GM12878 (cell line): ENCODE measurements at regions not wholly inside any gene's neighbourhood (a gene's known extent, or its start where the extent isn't known, plus 50 kb on each side); places are given as distances from the start of the nearest gene placed in this dataset.

Experiments
- ATAC-seq: fragments of 200-7000 bp; cut with Tn5 transposase; 3 replicates; pipeline ENCODE4 v1.9.1; 2020; ENCODE audit warnings: mild to moderate bottlenecking, moderate library complexity
- BruUV-seq: library from RNA; stranded (reverse); fragments of 400-500 nt; replicated peaks from 2 replicates; lab custom pipeline; 2021; lab: Mats Ljungman, UMichigan
- CTCF ChIA-PET: fragments of 300-600 bp; sonication (Branson Sonifier 250); formaldehyde crosslinking; extraction: SDS; loops from one replicate; lab custom pipeline; 2021; ENCODE audit warnings: inconsistent platforms; lab: Yijun Ruan, JAX
- POLR2A ChIA-PET: fragments of 350-600 bp; formaldehyde crosslinking; extraction: SDS; loops from one replicate; lab custom pipeline; 2021; ENCODE audit warnings: inconsistent platforms; lab: Charles Lee
- RAD21 ChIA-PET: fragments of 300-600 bp; sonication (Branson Sonifier 250); formaldehyde crosslinking; loops from one replicate; lab custom pipeline; 2023; ENCODE audit warnings: antibody characterized with exemption; ENCODE audit not compliant: unreplicated experiment; lab: Charles Lee
- SMC1A ChIA-PET: fragments of 300-600 bp; sonication (Branson Sonifier 250); formaldehyde crosslinking; loops from one replicate; lab custom pipeline; 2023; ENCODE audit not compliant: unreplicated experiment, uncharacterized antibody; lab: Charles Lee
- DNase-seq: peaks from one replicate; pipeline ENCODE4 v3.0.0-alpha.2; 2011; ENCODE audit warnings: low read depth, low spot score
- FAIRE-seq: peaks from 3 replicates; lab custom pipeline; 2011; peaks lifted over from hg19 to GRCh38; lab: Jason Lieb, UNC
- H2AFZ ChIP-seq: 2 replicates; pipeline ENCODE4 v1.6.0; 2011; ENCODE audit warnings: low read depth, low read length, control low read depth; ENCODE audit not compliant: control insufficient read depth
- H3K27ac ChIP-seq: 2 replicates; pipeline ENCODE4 v1.5.1; 2011; ENCODE audit warnings: control low read depth; ENCODE audit not compliant: control insufficient read depth, insufficient read depth
- H3K27me3 ChIP-seq, 2 experiments: replicated peaks in 1 of 2; 2 replicates each; pipeline versions ENCODE4 v1.6.0 to v1.6.1; 2011; ENCODE audit warnings: low read length in 1 of 2; ENCODE audit not compliant: control insufficient read depth in 2 of 2, insufficient read depth in 2 of 2
- H3K36me3 ChIP-seq, 2 experiments: 2 replicates each; pipeline ENCODE4 v1.5.1; 2011; ENCODE audit warnings: low read length in 1 of 2; ENCODE audit not compliant: control insufficient read depth in 2 of 2, insufficient read depth in 2 of 2
- H3K4me1 ChIP-seq: 2 replicates; pipeline ENCODE4 v1.6.1; 2011; ENCODE audit warnings: mild to moderate bottlenecking, low read length, moderate library complexity, mixed read lengths; ENCODE audit not compliant: control insufficient read depth, insufficient read depth
- H3K4me2 ChIP-seq: 2 replicates; pipeline ENCODE4 v1.6.0; 2011; ENCODE audit warnings: control low read depth; ENCODE audit not compliant: control insufficient read depth, insufficient read depth
- H3K4me3 ChIP-seq: fragments of 200-600 bp; sonication (generic); 2 replicates; pipeline ENCODE4 v1.5.1; 2016
- H3K79me2 ChIP-seq: 2 replicates; pipeline ENCODE4 v1.6.0; 2011; ENCODE audit warnings: low read length; ENCODE audit not compliant: control insufficient read depth, insufficient read depth
- H3K9ac ChIP-seq: 2 replicates; pipeline ENCODE4 v1.8.0; 2011; ENCODE audit warnings: low read length, control low read depth, mixed read lengths; ENCODE audit not compliant: control insufficient read depth, insufficient read depth
- H3K9me3 ChIP-seq: replicated peaks from 3 replicates; pipeline ENCODE4 v1.5.1; 2011; ENCODE audit warnings: mild to moderate bottlenecking, low read length; ENCODE audit not compliant: control insufficient read depth, insufficient read depth
- H4K20me1 ChIP-seq: 2 replicates; pipeline ENCODE4 v1.6.0; 2011; ENCODE audit not compliant: control insufficient read depth, insufficient read depth
- BCL3 ChIP-seq: IDR thresholded peaks from 2 replicates; pipeline ENCODE4 v1.6.1; 2011; ENCODE audit warnings: borderline replicate concordance, low read depth, mild to moderate bottlenecking, moderate library complexity, low read length; ENCODE audit not compliant: insufficient read depth, poor library complexity, severe bottlenecking
- CBX5 ChIP-seq: sonication (generic); IDR thresholded peaks from 2 replicates; pipeline ENCODE4 v1.6.1; 2016; ENCODE audit warnings: low read depth, moderate library complexity, mild to moderate bottlenecking, inconsistent platforms
- E2F4 ChIP-seq: IDR thresholded peaks from 2 replicates; pipeline ENCODE4 v1.6.1; 2012; ENCODE audit warnings: low read depth, low read length, improper control_type of control experiment
- HDGF ChIP-seq: fragments of 450-650 bp; IDR thresholded peaks from 2 replicates; pipeline ENCODE4 v1.6.1; 2016; ENCODE audit warnings: antibody characterized with exemption
- NFIC ChIP-seq: IDR thresholded peaks from 2 replicates; pipeline ENCODE4 v1.6.1; 2012; ENCODE audit warnings: low read depth, mild to moderate bottlenecking, inconsistent platforms, low read length, moderate library complexity
- NKRF ChIP-seq: fragments of 450-650 bp; conservative IDR thresholded peaks from 2 replicates; pipeline ENCODE4 v1.6.1; 2017; ENCODE audit warnings: mild to moderate bottlenecking, moderate library complexity
- NR2C1 ChIP-seq: fragments of 450-650 bp; IDR thresholded peaks from 2 replicates; pipeline ENCODE4 v1.6.1; 2017; ENCODE audit warnings: antibody characterized with exemption, mild to moderate bottlenecking, moderate library complexity
- PAX5 ChIP-seq: IDR thresholded peaks from 2 replicates; pipeline ENCODE4 v1.6.1; 2011; ENCODE audit warnings: low read depth, low read length, borderline replicate concordance
- PBX3 ChIP-seq: IDR thresholded peaks from 2 replicates; pipeline ENCODE4 v1.6.1; 2011; ENCODE audit warnings: mild to moderate bottlenecking, low read depth, low read length, moderate library complexity; ENCODE audit not compliant: insufficient replicate concordance
- SMC3 ChIP-seq: IDR thresholded peaks from 2 replicates; pipeline ENCODE4 v1.6.1; 2011; ENCODE audit warnings: low read length, improper control_type of control experiment, borderline replicate concordance
- USF1 ChIP-seq: IDR thresholded peaks from 2 replicates; pipeline ENCODE4 v1.6.1; 2011; ENCODE audit warnings: borderline replicate concordance, low read depth, mild to moderate bottlenecking, moderate library complexity, mixed read lengths, low read length; ENCODE audit not compliant: insufficient read depth; ENCODE audit errors: extremely low read length
- YY1 ChIP-seq: IDR thresholded peaks from 2 replicates; pipeline ENCODE4 v1.6.1; 2011; ENCODE audit warnings: low read depth, mild to moderate bottlenecking, low read length
- ZNF687 ChIP-seq: fragments of 450-650 bp; IDR thresholded peaks from 2 replicates; pipeline ENCODE4 v1.6.1; 2017; ENCODE audit warnings: mild to moderate bottlenecking, moderate library complexity
- ZSCAN29 ChIP-seq: fragments of 450-650 bp; IDR thresholded peaks from 2 replicates; pipeline ENCODE4 v1.6.1; 2017; ENCODE audit warnings: mild to moderate bottlenecking, moderate library complexity
- WGBS: methylation state at CpG from one replicate; pipeline ENCODE4 v1.1.6; 2016; ENCODE audit warnings: low lambda C conversion rate; ENCODE audit not compliant: insufficient replicate concordance, insufficient coverage; ENCODE audit errors: missing lambda C conversion rate; 5-methylcytosine and 5-hydroxymethylcytosine counted together
- in situ Hi-C: fragments of 300-500 bp; cut with MboI; formaldehyde crosslinking; loops from 9 replicates; pipeline ENCODE4 v1.14.3; 2018; ENCODE audit warnings: mixed read lengths
- intact Hi-C: fragments of 100-400 bp; cut with micrococcal nuclease; formaldehyde crosslinking; loops from one replicate; pipeline ENCODE4 v1.14.2; 2022; ENCODE audit not compliant: unreplicated experiment

GRCh38 chr4:4921077-4921476 is 61.6 kb downstream of the MSX1 start:
- no peak overlapping the region for H3K4me2 ChIP-seq
- SMC1A ChIA-PET: no interaction called here
- no peaks in the 10 kb centered on the region for H3K27me3 ChIP-seq
- 44% methylated on average over 2 of the region's 2 CpGs for WGBS
- H3K4me3 ChIP-seq: no peak overlapping the region
- no peak overlapping the region for H3K9ac ChIP-seq
- H2AFZ ChIP-seq: no peak overlapping the region
- no peak for ATAC-seq
- CTCF ChIA-PET: no interaction called here
- H3K27ac ChIP-seq: no peak overlapping the region
- H3K9me3 ChIP-seq: no peaks in the 10 kb centered on the region; the same call in 2 of the 3 replicates
- H4K20me1 ChIP-seq: no peaks in the 10 kb centered on the region
- in situ Hi-C loops (no loop called here), intact Hi-C loops (no loop called here)
- no peaks in the 10 kb centered on the region for H3K79me2 ChIP-seq
- no TSS peak for BruUV-seq
- H3K4me1 ChIP-seq: no peaks in the 10 kb centered on the region
- no peak for FAIRE-seq
- DNase-seq: no peak
- RAD21 ChIA-PET: no interaction called here
- no peaks in the 10 kb centered on the region for H3K36me3 ChIP-seq
- POLR2A ChIA-PET: no interaction called here
- TF ChIP-seq NR2C1 (no peak), NFIC (no peak), BCL3 (no peak), PAX5 (no peak), SMC3 (no peak), E2F4 (no peak), USF1 (no peak), CBX5 (no peak), ZSCAN29 (no peak), PBX3 (no peak), HDGF (no peak), ZNF687 (no peak), NKRF (no peak), YY1 (no peak)
